GM13977 (cell line): ENCODE measurements at regions not wholly inside any gene's neighbourhood (a gene's known extent, or its start where the extent isn't known, plus 50 kb on each side); places are given as distances from the start of the nearest gene placed in this dataset.

Source experiments
- DNase-seq: peaks from one replicate; pipeline ENCODE4 v3.0.0; 2012; ENCODE audit warnings: low spot score
- in situ Hi-C: fragments of 300-500 bp; cut with MboI; formaldehyde crosslinking; loops from one replicate; pipeline ENCODE4 v1.12.0; 2022; ENCODE audit warnings: low sequenced_read_pairs, low pct_unique_long_range_greater_than_20kb, mixed read lengths, inconsistent platforms; ENCODE audit not compliant: unreplicated experiment
- TF ChIP-seq, protein P1 (sequence below): IDR thresholded peaks from 2 replicates; pipeline ENCODE4 v1.5.1; 2012; ENCODE audit warnings: mild to moderate bottlenecking, control low read depth; ENCODE audit not compliant: insufficient read depth; ENCODE audit errors: extremely low read depth, missing control alignments

DNA sequence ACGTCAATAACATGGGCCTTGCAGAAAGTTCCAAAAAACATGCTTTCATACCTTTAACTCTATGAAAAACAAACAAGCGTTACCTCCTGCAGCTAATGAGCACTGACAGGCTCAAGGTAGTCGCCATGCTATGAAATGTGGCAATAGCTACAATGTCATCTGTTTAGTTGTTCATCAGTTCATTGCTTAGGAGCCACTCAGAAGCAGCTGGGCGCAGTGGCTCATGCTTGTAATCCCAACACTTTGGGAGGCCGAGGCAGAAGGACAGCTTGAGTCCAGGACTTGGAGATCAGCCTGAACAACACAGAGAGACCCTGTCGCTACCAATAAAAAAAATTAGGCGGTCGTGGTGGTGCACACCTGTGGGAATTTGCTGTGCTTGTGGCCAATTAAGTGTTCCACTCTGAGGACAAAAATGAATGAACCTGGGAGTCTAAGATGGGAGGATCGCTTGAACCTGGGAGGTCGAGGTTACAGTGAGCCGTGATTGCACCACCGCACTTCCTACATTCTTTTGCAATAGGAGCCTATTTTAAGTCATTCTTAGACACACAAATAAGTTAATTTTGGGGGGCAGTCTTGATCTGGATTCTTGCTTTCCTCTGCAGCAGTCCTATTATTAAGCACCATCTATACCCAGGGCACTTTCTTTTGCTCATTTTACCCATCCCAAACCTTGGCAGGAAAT, 276.2 kb upstream of the KLF14 start:
- in situ Hi-C loops, result no loop called here
- TF ChIP-seq, protein P1, sequence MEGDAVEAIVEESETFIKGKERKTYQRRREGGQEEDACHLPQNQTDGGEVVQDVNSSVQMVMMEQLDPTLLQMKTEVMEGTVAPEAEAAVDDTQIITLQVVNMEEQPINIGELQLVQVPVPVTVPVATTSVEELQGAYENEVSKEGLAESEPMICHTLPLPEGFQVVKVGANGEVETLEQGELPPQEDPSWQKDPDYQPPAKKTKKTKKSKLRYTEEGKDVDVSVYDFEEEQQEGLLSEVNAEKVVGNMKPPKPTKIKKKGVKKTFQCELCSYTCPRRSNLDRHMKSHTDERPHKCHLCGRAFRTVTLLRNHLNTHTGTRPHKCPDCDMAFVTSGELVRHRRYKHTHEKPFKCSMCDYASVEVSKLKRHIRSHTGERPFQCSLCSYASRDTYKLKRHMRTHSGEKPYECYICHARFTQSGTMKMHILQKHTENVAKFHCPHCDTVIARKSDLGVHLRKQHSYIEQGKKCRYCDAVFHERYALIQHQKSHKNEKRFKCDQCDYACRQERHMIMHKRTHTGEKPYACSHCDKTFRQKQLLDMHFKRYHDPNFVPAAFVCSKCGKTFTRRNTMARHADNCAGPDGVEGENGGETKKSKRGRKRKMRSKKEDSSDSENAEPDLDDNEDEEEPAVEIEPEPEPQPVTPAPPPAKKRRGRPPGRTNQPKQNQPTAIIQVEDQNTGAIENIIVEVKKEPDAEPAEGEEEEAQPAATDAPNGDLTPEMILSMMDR, result no peak

DNA sequence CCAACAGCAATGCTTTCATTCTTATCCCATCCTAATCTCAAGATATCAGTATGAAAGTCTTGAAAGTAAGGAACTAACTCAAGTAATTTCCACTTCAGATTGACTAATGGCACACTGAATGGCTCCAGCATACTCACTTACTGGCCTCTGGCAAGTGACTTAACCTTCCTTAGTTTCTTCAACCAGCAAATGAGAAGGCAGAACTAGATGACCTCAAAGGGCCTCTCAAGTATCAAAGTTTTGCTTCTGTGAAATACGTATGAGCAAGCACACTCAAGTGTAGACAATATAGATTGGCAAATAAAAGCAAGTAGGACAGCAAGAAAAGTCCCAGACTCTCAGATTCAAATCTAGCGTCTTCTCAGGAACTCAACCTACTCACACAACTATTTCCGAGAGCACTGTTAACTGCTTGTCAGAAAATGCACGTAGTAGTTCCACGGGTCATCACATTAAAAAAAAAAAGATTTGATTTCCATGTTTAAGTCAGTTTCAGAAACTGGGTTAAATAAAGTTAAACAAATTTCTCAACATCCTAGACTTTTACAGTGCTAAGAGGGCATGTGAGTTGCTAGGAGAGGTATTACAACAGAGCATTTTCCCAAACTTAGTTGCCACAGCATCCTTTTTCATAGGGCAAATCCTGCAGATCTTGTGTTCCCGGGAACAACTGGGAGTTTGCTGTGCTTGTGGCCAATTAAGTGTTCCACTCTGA, 276.9 kb upstream of the KLF14 start:
- DNase-seq, result peak; percentile 58
- TF ChIP-seq, protein P1, result no peak
- in situ Hi-C loops, result no loop called here

More for the DNA sequence above, 276.2 kb upstream of the KLF14 start:
- no peak for DNase-seq

DNA sequence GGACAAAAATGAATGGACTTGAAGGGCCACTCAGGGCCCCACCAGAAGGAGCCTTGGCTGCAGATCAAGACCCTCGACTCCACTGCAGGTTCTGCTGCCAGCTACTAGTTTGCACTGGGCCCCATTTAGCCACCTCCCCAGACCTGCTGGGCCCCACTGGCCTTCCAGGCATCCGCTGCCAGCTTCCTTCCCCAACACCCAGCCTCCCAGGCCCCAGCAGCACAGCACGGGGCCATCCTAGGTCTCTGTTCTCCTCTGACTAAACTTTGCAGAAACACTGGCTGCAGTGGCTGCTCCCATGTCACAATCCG, 277.4 kb upstream of the KLF14 start:
- TF ChIP-seq, protein P1, result no peak
- no peak for DNase-seq
- in situ Hi-C loops, result no loop called here

DNA sequence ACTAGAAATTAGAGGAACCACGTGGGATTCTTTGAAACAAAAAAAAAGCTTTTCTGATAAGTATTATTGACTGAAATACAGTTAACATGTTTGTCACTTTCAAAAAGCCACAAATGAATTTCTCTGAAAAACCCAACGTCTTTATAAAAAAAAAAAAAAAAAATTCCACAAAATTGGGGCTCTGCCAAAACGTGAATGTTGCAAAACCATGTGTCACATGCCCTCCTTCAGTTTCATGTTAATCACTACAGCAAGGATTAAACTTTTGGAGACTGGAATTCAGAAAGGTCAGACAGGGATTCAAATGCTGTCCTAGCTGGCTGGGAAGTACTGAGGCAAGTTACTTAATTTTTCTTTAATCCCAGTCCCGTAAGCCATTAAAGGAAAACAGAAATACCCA, 278.0 kb upstream of the KLF14 start:
- no peak for DNase-seq
- in situ Hi-C loops, result no loop called here
- TF ChIP-seq, protein P1, result no peak

DNA sequence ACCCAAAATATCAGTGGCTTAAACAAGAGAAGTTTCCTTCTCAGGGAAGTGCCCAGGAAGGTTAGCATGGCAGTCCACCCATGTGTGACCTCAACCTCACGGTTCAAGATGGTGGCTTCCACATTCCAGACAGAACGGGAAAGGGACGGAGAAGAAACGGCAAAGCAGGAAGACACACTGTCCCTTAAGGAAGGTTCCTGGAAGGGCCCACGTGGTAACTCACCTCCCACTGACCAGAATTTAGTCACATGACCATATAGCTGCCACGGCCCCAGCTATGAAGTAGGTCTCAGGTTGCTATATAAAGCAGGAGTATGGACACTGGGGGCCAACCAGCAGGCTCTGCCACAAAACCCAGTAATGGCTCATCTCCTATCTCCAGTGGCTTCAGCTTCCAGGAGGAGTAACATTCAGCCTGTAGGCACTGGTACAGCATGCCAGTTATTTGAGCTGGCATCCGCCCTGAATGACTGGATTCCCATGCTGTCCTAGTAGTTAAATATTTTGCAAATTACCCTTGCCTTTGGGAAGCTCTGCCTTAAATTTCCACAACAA, 278.5 kb upstream of the KLF14 start:
- TF ChIP-seq, protein P1, result no peak
- in situ Hi-C loops, result no loop called here
- no peak for DNase-seq

DNA sequence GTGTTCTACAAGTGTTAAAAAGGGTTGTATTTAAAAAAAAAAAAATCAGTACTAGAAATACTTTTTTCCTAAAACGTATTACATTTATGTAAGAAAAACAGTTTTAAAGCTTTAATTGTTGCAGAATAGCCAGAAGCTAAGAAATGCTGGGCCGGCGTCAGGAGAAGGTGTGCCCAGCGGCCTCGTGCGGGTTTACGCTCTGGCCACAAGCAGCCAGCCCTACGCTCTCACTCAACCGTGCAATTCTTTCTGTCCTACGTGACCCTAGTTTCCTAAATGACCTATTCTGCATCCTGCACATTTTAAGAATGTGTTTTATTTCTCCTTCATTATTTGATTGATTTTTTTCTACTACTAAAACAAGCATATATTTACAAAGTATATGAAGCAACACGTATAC, 279.7 kb upstream of the KLF14 start:
- TF ChIP-seq, protein P1, result no peak
- in situ Hi-C loops, result no loop called here
- DNase-seq, result no peak
